ENCODE measurements at regions not wholly inside any gene's neighbourhood (a gene's known extent, or its start where the extent isn't known, plus 50 kb on each side); places are given as distances from the start of the nearest gene placed in this dataset.

DNA sequence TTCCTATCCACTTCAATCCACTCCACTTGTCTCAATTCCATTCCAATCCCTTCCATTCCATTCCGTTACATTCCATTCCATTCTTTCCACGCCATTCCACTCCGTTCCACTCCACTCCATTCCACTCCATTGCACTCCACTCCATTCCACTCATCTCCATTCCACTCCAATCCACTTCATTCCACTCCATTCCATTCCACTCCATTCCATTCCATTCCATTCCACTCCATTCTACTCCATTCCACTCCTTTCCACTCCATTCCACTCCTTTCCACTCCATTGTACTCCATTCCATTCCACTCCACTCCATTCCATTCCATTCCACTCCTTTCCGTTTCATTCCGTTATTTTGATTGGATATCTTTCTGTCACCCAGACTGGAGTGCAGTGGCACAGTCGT is 1158.7 kb downstream of the TSPY10 start:
- ATAC-seq (ENCODE audit: insufficient read depth, low FRiP score) (no peak), DNase-seq (no peak)
- Histone ChIP-seq H3K9ac (ENCODE audit: insufficient read depth in 1 of 2, low read length in 2 of 2) (no peak overlapping the region), H3K4me1 (ENCODE audit: control insufficient read depth in 5 of 5, insufficient read depth in 5 of 5, low read length in 5 of 5) (no peaks in the 10 kb centered on the region), H3K36me3 (ENCODE audit: control insufficient read depth in 4 of 4, insufficient read depth in 4 of 4, low read length in 4 of 4) (no peaks in the 10 kb centered on the region), H3K27me3 (ENCODE audit: control insufficient read depth in 3 of 3, insufficient read depth in 3 of 3, low read length in 2 of 3) (no peaks in the 10 kb centered on the region), H3K9me3 (ENCODE audit: control insufficient read depth in 4 of 4, insufficient read depth in 3 of 4, low read length in 3 of 4) (peaks cover 0 to 3% (median 3%) of the 10 kb centered on the region in 4 donors), H3K4me3 (no peak overlapping the region), H3K27ac (ENCODE audit: low read depth in 1 of 2, low read length in 1 of 2) (no peak overlapping the region)
- TF ChIP-seq, protein P1, sequence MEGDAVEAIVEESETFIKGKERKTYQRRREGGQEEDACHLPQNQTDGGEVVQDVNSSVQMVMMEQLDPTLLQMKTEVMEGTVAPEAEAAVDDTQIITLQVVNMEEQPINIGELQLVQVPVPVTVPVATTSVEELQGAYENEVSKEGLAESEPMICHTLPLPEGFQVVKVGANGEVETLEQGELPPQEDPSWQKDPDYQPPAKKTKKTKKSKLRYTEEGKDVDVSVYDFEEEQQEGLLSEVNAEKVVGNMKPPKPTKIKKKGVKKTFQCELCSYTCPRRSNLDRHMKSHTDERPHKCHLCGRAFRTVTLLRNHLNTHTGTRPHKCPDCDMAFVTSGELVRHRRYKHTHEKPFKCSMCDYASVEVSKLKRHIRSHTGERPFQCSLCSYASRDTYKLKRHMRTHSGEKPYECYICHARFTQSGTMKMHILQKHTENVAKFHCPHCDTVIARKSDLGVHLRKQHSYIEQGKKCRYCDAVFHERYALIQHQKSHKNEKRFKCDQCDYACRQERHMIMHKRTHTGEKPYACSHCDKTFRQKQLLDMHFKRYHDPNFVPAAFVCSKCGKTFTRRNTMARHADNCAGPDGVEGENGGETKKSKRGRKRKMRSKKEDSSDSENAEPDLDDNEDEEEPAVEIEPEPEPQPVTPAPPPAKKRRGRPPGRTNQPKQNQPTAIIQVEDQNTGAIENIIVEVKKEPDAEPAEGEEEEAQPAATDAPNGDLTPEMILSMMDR (IDR thresholded peaks at IDR 0.05; ENCODE audit: control extremely low read depth, extremely low read depth), result no peak
- 51% methylated on average over 6 of the region's 6 CpGs; no CpG with 5 or more reads in 1 of the 2 donors for WGBS, 2 donors

All from lung (tissue), 11 donors.